NT2/D1 (cell line): ENCODE measurements at regions not wholly inside any gene's neighbourhood (a gene's known extent, or its start where the extent isn't known, plus 50 kb on each side); places are given as distances from the start of the nearest gene placed in this dataset.

Experiments used
- DNase-seq: peaks from one replicate; pipeline ENCODE4 v3.0.0-alpha.2; 2011; ENCODE audit warnings: low read depth, low spot score
- H3K27me3 ChIP-seq: 2 replicates; pipeline ENCODE4 v1.6.0; 2011; ENCODE audit warnings: mild to moderate bottlenecking; ENCODE audit not compliant: insufficient read length, insufficient read depth
- H3K36me3 ChIP-seq: 2 replicates; pipeline ENCODE4 v1.6.1; 2011; ENCODE audit warnings: mild to moderate bottlenecking, low read length, mixed read lengths; ENCODE audit not compliant: insufficient read depth, insufficient read length
- H3K4me1 ChIP-seq: 2 replicates; pipeline ENCODE4 v1.5.1; 2011; ENCODE audit not compliant: insufficient read depth, insufficient read length
- H3K4me3 ChIP-seq: 2 replicates; pipeline ENCODE4 v1.5.1; 2011; ENCODE audit warnings: low read depth; ENCODE audit not compliant: insufficient read length
- H3K9ac ChIP-seq: 2 replicates; pipeline ENCODE4 v1.6.0; 2011; ENCODE audit warnings: low read depth; ENCODE audit not compliant: insufficient read length
- H3K9me3 ChIP-seq: 2 replicates; pipeline ENCODE4 v1.5.1; 2011; ENCODE audit warnings: mild to moderate bottlenecking, low read length; ENCODE audit not compliant: insufficient read depth
- SUZ12 ChIP-seq: IDR thresholded peaks from 2 replicates; pipeline ENCODE4 v1.6.1; 2011; ENCODE audit not compliant: insufficient read length, insufficient read depth; ENCODE audit errors: extremely low read depth
- YY1 ChIP-seq: IDR thresholded peaks from 2 replicates; pipeline ENCODE4 v1.6.1; 2011; ENCODE audit not compliant: insufficient read length, insufficient read depth
- ZNF274 ChIP-seq: IDR thresholded peaks from 2 replicates; pipeline ENCODE4 v1.6.1; 2011; ENCODE audit warnings: mild to moderate bottlenecking, low read depth, low read length

DNA sequence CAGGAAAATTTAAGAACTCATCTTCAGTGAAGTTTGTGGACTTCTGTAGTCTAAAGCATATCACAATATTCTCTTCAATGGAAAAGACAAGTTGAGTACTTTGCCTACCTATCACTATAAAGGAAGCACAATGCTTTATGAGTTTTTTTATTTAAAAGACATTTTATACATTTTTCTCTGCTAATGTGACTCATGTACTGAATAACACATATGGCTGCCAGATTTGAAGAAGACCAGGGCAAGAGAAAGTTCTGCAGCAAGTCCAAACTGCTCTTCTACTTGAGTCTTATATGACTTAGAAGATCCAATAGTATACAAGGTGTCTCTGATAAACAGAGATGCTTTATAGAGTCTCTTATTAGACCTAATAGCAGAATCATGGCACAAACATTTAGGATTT is 978.4 kb downstream of the TLE4 start:
- DNase-seq = no peak
- TF ChIP-seq ZNF274 = no peak
- no peak for TF ChIP-seq SUZ12
- no peak for TF ChIP-seq YY1
- no peaks in the 10 kb centered on the region for H3K36me3 ChIP-seq

GRCh38 chr9:80547613-80548012 is 975.8 kb downstream of the TLE4 start:
- no peak overlapping the region for H3K4me3 ChIP-seq
- DNase-seq = no peak

More for the DNA sequence above, 978.4 kb downstream of the TLE4 start:
- Histone ChIP-seq H3K27me3 (no peaks in the 10 kb centered on the region), H3K4me3 (no peak overlapping the region), H3K9me3 (no peaks in the 10 kb centered on the region), H3K4me1 (no peaks in the 10 kb centered on the region), H3K9ac (no peak overlapping the region)

DNA sequence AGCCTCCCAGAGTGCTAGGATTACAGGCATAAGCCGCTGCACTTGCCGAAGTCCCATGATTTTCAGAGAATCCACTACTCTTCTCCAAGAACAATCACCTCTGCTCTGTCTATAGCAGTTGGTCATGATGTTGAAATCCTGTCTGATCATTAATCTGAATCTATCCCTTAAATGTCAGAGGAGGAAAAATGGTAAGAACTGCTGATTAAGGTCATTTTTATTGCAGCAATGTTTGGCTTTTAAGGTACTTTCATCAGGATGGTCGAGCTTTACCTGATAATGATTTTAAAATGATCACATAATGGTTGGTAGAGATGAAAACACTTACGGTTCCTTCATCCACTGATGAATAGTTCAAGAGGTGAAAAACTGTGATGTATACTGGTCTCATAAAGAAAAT is 968.6 kb downstream of the TLE4 start:
- H3K9ac ChIP-seq = no peak overlapping the region
- no peak overlapping the region for H3K4me3 ChIP-seq
- DNase-seq = no peak
- H3K4me1 ChIP-seq = no peaks in the 10 kb centered on the region
- H3K27me3 ChIP-seq = no peaks in the 10 kb centered on the region
- TF ChIP-seq SUZ12 = no peak
- no peak for TF ChIP-seq YY1
- no peak for TF ChIP-seq ZNF274
- H3K9me3 ChIP-seq = no peaks in the 10 kb centered on the region
- H3K36me3 ChIP-seq = no peaks in the 10 kb centered on the region

More at GRCh38 chr9:80547613-80548012, 975.8 kb downstream of the TLE4 start:
- H3K9ac ChIP-seq = no peak overlapping the region
- no peaks in the 10 kb centered on the region for H3K27me3 ChIP-seq
- H3K9me3 ChIP-seq = no peaks in the 10 kb centered on the region
- H3K36me3 ChIP-seq = no peaks in the 10 kb centered on the region
- H3K4me1 ChIP-seq = no peaks in the 10 kb centered on the region
- no peak for TF ChIP-seq ZNF274
- TF ChIP-seq SUZ12 = no peak
- TF ChIP-seq YY1 = no peak

DNA sequence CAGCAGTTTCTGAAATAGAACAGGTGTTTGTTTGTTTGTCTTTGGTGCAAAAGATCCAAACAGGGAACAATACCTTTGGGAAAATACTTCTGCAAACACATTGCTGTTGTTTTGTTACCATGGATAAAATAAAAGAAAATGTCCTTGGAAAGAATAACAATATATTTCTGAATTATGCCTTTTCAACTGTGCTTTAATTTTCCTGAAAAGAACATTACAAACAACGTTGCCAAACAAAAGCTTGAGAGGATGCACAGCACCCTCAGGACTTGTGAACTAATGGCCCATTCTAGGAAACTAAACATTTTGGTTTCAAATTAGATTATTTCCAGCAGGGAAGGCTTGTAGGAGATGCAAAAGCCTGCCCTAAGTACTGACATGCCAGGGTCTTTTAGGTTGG is 967.2 kb downstream of the TLE4 start:
- H3K36me3 ChIP-seq = no peaks in the 10 kb centered on the region
- no peak overlapping the region for H3K4me3 ChIP-seq
- TF ChIP-seq YY1 (no peak), ZNF274 (no peak), SUZ12 (no peak)
- DNase-seq = no peak
- no peaks in the 10 kb centered on the region for H3K4me1 ChIP-seq
- no peak overlapping the region for H3K9ac ChIP-seq
- H3K27me3 ChIP-seq = no peaks in the 10 kb centered on the region
- no peaks in the 10 kb centered on the region for H3K9me3 ChIP-seq

DNA sequence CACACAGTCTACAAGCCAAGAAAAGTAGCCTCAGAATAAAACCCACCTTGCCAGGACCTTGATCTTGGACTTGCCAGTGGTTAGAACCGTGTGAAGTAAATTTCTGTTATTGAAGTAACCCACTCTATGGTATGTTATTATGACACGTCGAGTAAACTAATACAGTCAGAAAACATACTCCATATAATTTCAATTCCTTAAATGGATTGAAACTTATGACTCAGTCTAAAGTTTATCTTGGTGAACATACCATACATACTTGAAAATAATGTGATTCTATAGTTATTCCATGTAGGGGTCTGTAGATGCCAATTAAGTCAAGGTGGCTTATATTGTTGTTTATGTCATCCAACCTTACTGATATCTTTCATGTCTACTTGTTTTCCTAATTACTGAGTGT is 950.7 kb downstream of the TLE4 start:
- TF ChIP-seq YY1 (no peak), ZNF274 (no peak), SUZ12 (no peak)
- Histone ChIP-seq H3K36me3 (no peaks in the 10 kb centered on the region), H3K9me3 (no peaks in the 10 kb centered on the region), H3K9ac (no peak overlapping the region), H3K4me1 (no peaks in the 10 kb centered on the region), H3K4me3 (no peak overlapping the region), H3K27me3 (no peaks in the 10 kb centered on the region)
- no peak for DNase-seq

DNA sequence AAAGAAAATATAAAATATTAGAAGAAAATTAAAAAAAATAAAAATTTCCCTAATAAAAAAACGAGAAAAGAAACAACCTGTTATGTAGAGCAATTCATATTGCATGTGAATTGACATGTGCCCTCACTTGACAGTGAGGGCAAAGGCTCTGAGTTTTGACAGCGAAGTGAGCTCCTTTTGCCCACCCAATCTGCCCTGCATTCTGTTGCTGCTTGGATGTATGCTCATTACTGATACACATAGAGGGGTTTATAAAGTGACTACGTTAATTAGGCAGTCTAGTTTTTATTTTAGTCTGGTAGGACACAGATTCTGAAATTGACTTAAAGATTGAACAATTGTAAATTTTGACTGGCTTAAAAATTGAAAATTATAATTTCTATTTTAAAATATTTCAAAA is 949.4 kb downstream of the TLE4 start:
- H3K9ac ChIP-seq = no peak overlapping the region
- no peak for DNase-seq
- TF ChIP-seq SUZ12 = no peak
- TF ChIP-seq YY1 = no peak
- TF ChIP-seq ZNF274 = no peak
- no peaks in the 10 kb centered on the region for H3K4me1 ChIP-seq
- no peaks in the 10 kb centered on the region for H3K36me3 ChIP-seq
- no peak overlapping the region for H3K4me3 ChIP-seq
- no peaks in the 10 kb centered on the region for H3K9me3 ChIP-seq
- H3K27me3 ChIP-seq = no peaks in the 10 kb centered on the region

DNA sequence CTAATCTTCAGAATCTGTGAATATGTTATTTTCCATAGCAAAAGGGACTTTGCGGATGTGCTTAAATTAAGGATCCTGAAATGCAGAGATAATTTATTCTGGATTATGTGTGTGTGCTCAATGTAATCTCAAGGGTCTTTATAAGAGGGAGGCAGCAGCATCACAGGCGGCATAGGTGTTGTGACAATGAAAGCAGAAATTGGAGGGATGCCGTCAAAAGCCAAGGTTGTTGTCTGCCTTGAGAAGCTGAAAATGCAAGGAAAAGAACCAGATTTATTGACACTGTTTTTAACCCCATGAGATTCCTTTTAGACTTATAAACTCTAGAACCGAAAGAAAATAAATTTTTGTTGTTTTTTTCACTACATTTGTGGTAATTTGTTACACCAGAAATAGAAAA is 948.5 kb downstream of the TLE4 start:
- H3K9ac ChIP-seq = no peak overlapping the region
- H3K4me1 ChIP-seq = no peaks in the 10 kb centered on the region
- H3K36me3 ChIP-seq = no peaks in the 10 kb centered on the region
- no peak for TF ChIP-seq SUZ12
- H3K4me3 ChIP-seq = no peak overlapping the region
- no peak for DNase-seq
- H3K9me3 ChIP-seq = no peaks in the 10 kb centered on the region
- H3K27me3 ChIP-seq = no peaks in the 10 kb centered on the region

- H3K9me3 ChIP-seq = no peaks in the 10 kb centered on the region
- TF ChIP-seq SUZ12 = no peak
- TF ChIP-seq YY1 = no peak
- no peak for TF ChIP-seq ZNF274
- DNase-seq = no peak
- no peaks in the 10 kb centered on the region for H3K36me3 ChIP-seq
- H3K4me3 ChIP-seq = no peak overlapping the region
- H3K4me1 ChIP-seq = no peaks in the 10 kb centered on the region
- H3K9ac ChIP-seq = no peak overlapping the region
- H3K27me3 ChIP-seq = no peaks in the 10 kb centered on the region
Measured at GRCh38 chr9:80518441-80518840, 946.7 kb downstream of the TLE4 start.
